GM15510 (cell line): ENCODE measurements at regions not wholly inside any gene's neighbourhood (a gene's known extent, or its start where the extent isn't known, plus 50 kb on each side); places are given as distances from the start of the nearest gene placed in this dataset.

Experiments used
- POLR2A ChIP-seq: IDR thresholded peaks from 3 replicates; pipeline ENCODE4 v1.6.1; 2011; ENCODE audit warnings: borderline replicate concordance; ENCODE audit not compliant: insufficient read length; ENCODE audit errors: extremely low read depth

DNA sequence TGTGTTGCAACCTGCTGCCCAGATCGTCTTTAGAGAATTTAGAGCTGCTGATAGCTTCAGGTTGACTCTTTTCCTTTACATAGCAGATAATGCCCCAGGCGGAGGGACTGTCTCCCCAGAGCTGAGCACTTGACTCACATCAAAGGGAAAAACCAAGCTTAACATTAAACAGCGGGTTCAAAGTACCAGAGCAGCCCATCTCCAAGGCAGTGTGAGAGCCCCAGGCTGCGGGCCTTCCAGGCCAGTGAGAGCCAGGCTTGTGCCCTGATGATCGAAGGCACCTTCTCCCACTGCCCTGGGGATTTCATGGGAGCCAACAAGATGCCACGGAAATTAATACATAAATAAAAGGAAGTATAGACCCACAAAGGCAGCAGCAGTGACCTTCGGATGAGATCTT lies 275.6 kb downstream of the XXYLT1 start:
- no peak for TF ChIP-seq POLR2A

DNA sequence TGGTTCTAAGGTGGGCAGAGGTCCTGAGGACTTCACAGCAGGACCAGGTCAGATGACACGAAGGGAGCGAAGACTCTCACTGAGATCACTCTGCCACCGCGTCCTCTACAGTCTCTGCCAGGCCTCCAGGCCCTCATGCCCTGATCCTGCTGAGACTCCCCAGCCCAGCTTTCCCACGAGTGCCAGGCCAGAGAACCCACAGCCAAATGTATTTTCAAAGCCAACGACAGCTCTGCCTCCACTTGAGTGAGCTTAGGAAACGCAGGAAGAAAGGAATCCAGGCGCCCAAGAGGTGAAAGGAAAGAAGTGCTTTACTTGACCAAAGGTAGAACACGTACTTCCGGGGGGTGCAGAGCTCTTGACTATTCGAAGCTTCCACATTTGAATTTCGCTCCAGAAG lies 275.0 kb downstream of the XXYLT1 start:
- no peak for TF ChIP-seq POLR2A

DNA sequence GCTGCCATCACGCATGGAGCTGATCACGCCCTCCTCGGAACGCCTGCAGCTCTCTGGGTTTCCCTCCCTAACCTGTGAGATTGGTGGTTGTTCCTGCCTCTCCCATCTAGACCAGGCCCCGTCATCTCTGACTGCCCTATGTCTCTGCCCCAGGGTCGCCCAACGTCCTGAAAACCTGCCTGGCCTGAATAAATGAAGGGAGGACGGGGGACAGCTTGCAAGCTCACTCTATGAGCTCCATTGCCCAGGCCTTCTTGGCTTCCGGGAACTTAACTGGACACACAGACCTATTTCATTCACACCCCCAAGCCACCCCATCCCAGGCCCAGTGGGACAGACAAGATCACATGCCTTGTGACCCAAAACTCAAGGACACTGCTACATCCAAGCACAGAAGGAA lies 274.2 kb downstream of the XXYLT1 start:
- no peak for TF ChIP-seq POLR2A

DNA sequence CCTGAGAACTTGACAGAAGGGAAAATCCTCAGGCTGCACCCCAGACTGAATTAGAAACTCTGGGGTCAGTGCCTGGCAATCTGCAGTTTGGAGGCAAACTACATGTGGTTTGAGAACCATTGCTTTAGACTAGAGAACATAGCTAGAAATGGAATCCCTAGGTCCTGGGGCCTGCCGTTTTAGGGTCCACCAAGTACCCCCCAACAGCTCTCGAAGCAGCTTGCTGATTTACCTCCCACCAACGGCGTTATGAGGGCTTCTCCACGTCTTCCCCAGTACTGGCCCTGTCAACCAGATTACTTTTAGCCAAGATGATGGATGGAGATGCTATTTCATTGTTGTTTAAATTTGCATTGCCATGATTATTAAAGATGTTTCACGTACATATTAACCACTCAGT lies 272.5 kb downstream of the XXYLT1 start:
- no peak for TF ChIP-seq POLR2A

DNA sequence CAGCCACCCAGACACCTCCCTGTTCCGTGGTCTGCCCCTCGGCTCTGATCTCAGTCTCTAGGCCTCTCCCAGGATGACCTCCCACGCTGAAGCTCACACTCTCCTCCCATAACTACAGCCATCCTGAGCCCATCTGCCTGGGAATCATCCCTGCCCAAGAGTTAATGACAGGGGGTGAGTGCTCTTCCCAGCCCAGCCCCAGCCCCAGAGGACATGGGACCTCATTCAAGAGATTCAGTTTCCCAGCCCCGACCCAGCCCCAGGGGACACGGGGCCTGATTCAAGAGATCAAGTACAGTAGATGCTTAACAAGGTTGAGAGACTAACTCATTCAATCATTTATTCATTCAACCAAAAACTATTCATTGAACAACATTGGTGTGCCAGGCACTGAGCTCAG lies 272.0 kb downstream of the XXYLT1 start:
- no peak for TF ChIP-seq POLR2A

DNA sequence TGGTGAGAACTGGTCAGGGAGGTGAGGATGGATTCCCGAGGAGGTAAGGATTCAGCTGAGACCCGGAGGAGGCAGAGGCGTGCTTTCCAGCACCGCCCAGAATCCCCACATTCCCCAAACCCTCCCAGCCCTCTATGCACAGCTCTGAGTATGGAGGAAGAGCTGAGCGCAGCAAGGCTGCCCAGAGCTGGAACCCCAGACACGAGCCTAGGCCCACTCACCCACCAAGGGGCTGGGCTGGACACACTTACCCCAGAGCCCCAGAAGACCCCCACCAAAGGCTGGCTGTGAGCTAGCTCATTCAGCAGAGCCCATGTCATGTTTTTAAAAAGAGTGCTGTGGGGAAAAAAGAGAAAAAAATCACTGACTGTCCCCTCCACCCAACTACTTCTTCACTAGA lies 271.5 kb downstream of the XXYLT1 start:
- TF ChIP-seq POLR2A, result no peak

DNA sequence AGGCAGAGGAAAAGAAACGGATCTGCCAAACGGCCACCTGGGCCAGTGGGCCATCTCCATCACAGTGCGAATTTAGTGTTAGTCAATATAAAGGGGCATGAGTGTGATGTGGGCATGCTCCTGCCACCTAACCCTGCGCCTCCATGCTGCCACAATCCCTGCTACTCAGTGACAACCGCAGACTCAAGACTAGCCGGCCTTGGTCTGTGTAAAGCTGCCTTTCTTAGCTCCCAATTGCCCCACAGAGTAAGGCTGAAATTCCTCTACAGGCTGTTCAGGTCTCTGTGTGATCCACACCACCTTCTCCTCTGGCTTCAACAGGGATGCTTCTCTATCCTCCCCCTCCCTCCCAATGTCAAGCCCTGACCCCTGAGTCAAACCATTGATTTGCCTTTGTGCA lies 269.7 kb downstream of the XXYLT1 start:
- no peak for TF ChIP-seq POLR2A

DNA sequence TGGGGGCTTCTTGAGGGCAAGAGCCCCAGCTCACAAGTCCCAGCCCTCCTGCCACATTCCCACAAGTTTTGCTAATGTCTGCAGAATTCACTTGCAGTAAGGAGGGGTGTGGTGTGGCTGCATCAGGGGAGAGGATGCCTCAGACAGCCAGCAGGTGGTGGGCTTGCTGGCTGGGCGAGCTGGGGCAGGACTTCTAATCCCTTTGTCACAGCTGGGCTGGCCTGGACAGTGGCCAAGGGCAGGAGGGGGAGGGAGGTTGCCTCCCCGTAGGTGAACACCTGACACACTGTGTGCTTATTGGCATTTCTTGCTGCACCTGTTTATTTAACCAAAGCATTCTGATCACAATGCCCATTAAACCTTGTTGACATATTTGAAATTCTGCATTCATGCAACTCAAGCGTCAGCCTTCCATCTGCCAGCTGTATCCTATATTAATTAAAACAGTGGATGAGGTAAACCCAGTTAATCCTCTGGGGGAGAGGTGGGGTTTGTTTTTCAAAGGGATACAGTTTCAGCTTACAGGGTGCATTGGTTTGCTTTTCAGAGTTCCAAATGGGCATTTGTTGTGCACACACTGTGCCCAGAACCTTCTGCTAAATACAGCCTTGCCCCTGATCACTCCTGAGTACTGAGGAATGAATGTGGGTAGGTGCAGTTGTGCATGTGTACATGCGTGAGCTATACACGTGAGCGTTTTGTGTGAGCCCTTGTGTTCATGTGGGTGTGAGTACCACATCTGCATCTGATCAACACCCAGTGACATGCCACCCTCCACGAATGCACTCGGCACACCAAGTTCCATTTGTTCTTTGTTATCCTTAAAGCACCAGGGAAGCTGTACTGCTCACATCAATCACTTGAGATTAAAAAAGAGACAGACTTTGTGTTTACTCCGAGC lies 268.7 kb downstream of the XXYLT1 start:
- no peak for TF ChIP-seq POLR2A

DNA sequence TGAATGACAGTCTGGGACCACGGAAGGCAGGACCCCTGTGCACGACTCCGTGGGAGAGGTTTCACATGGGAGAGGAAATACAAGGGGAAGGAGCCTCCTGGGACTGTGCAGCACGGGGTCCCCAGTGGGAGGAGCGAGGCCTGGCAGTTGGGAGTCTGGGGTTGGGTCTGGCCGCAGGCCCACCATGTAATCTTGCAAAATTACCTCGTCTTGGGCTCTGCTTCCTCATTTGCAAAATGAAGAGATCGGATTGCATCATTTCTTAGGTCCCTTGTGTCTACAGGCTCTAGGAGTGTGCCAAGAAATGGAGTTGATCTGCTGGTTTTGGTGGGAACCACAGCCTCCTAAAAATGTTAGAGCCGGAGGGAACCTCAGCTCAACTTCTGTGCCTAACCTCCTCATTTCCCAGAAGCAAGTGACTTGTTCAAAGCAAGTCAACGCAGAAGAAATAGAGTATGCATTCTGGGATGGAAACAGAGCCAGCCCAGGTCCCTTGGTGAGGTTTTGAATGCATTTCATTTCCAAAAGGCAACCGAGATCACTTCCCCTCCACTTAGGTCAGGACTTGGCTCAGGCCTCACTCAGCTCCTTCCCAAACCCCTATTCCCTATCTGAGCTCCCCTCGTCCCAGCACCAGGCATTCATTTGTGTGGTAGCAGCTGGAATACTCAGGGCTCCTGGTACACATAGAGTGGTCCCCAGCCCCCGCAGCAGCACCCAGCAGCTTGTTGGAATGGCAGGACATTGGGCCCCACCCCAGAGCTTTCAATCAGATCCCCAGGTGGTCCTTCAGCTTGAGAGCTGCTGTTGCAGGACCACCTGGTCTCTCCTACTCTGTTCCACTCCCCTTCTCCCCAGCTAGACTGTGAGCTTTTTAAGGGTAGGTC lies 267.7 kb downstream of the XXYLT1 start:
- TF ChIP-seq POLR2A, result no peak

DNA sequence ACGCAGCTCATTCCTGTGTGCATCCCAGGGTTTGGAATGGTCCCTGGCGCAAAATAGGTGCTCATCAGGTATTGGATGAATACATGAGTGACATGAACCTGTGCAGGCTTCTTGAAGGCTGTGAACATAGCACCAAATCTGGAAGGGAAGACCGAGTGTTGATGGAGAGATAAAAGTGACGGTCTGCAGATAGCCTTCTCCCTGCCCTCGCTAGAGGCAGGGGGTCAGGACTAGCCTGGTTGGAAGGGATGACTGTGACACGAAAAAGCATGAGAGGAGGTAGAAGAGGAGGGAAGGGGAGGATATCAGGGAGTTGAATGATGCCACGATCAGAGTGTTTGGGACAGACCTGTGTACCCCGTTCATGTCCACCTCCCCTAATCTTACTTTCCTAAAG lies 267.1 kb downstream of the XXYLT1 start:
- no peak for TF ChIP-seq POLR2A

DNA sequence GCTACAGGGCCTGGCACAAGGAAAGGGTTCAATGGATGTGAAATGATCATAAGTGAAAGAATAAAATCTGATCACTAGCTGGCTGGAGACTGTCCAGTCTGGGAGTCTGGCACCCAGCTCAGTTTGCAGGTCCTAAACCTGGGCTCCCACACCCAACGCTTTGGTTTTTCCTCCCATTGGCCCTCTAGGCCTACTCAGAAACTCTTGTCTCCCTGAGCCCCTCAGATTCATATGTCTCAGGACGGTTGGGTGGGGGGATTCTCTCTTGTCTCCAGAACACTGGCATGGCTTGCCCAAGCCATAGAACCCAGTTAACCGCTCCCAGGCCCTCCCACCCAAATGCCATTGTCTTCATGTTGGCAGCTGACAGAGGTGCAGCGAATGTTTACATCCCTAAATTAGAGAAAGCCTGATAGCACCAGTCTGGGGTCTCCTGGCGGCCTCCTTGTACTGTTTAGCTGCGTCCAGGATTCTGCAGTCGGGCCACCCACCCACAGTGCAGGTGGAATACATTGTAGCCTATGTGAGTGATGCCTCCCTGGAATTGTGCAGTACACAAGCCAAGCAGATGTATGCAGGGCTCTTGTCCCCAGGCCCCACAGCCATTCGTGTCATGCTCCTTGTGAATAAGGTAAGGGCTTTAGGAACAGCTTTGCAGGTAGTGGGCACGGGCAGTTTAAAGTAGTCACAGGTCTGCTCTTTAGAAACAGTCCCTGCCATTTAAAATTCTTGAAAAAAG lies 266.3 kb downstream of the XXYLT1 start:
- no peak for TF ChIP-seq POLR2A

DNA sequence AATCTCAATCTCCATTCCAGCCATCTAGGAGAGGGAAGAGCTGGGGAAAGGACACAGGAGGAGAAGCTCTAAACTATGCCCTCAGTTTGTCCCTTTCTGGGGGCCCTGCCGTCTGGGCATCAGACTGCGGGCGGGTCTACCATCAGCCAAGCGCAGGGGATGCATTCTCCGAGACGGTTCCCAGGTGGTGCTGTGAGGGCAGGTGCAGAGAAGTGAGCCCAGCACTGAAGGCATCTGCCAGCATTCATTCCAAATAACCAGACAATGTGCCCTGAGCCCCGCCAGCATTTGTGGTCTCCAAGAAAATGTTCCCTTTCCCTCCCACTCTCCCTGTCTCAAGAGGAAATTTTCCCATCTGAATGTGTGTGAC lies 265.7 kb downstream of the XXYLT1 start:
- no peak for TF ChIP-seq POLR2A

DNA sequence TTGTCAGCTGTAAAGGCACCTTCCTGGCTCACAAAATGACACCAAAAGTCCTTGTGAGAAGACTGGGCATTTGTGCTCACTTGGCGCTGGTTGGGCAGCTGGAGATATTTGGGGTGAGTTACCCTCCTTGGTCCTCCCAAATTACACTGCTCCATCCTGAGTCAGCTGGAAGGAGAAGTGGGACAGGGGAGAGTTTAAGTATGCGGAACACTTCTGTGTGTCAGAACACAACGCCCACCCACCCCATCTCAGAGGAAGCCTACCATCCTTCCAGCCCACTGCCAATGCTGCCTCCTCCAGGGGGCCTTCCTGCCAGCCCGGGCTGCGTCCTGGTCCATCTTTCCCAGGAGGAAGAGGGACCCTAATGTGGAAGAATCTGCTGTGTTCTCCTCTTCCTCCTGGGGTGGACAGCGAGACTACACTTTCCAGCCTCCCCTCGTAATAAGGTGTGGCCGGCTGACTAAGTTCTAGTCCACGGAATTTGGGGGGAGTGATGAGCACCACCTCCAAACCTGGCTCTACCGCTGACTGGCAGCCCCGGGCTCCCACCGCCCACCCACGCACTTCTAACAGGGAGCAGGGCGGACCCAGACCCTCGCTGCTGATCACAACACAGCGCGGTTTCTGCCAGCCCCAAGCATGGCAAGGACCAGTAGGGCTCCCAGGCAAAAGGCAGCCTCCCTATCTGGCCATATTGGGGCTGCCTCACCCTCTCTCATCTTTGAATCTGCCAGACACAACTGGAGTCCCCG lies 265.0 kb downstream of the XXYLT1 start:
- no peak for TF ChIP-seq POLR2A

DNA sequence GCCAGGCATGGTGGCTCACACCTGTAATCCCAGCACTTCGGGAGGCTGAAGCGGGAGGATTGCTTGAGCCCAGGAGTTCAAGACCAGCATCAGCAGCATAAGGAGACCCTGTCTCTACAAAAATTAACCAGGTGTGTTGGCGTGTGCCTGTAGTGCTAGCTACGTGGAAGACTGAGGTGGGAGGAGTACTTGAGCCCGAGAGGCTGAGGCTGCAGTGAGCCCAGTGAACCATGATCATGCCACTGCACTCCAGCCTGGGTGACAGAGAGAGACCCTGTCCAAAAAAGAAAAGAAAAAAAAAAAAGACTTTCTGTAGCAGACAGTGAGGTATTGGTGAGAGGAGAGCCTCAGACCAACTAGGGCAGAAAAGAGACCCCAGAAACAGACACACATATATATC lies 263.8 kb downstream of the XXYLT1 start:
- no peak for TF ChIP-seq POLR2A
